HG02798 (cell line): ENCODE measurements at regions not wholly inside any gene's neighbourhood (a gene's known extent, or its start where the extent isn't known, plus 50 kb on each side); places are given as distances from the start of the nearest gene placed in this dataset.
"Not testable (repeated sequence)": the region's sequence is repeated elsewhere in the genome, so short reads cannot be mapped to it uniquely, and the experiment has no call there.

Experiments used
- ATAC-seq: cut with Tn5 transposase; IDR thresholded peaks from one replicate; pipeline ENCODE4 v1.9.1; 2021; ENCODE audit warnings: mild to moderate bottlenecking; ENCODE audit not compliant: unreplicated experiment, poor library complexity

DNA sequence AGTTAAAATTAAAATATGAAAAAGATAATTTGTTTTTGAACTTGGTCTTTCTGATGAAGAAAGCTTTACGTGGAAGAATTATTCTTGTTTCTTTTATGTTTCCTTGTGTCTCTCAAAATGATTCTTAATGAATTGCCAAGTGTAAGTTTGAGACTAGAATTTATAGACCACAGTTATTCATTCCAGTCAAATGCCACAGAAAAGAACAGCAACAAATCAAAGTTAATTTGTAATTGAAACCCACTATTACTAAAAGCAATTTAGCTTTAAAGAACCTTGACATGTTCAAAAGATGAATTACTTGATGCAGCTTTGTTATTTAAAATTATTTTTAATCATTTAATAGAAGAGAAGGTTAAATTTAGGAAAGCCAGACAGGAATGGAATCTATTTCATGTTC, 1277.7 kb upstream of the NUDT12 start:
- no peak for ATAC-seq

DNA sequence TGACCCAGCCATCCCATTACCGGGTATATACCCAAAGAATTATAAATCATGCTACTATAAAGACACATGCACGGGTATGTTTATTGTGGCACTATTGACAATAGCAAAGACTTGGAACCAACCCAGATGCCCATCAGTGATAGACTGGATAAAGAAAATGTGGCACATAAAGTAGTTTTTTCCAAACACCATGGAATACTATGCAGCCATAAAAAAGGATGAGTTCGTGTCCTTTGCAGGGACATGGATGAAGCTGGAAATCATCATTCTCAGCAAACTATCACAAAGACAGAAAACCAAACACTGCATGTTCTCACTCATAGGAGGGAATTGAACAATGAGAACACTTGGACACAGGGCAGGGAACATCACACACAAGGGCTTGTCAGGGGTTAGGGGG, 1268.9 kb upstream of the NUDT12 start:
- not testable (repeated sequence) for ATAC-seq

DNA sequence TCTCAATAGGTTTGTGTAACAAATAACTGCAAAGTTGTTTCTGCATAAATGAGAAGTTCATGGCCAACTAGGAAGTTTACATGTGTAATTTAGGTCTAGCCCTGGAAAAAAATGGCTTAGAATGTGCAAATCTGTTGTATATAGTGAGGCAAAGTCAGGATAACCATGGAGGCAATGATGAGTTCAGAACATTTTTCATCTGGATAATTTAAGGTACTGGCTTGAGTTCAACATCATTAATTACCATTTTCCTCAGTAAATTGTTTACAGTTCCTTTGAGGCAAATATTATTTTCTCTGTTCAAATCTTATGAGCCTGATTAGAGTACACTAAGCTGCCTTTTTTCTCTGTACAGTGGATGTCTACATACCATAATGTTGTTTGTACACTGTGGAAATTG, 1259.0 kb upstream of the NUDT12 start:
- no peak for ATAC-seq

- ATAC-seq = no peak
Observed at GRCh38 chr5:104817127-104817526, 1254.5 kb upstream of the NUDT12 start.

GRCh38 chr5:104815212-104815611, 1252.6 kb upstream of the NUDT12 start:
- ATAC-seq = no peak

- no peak for ATAC-seq
Observed at GRCh38 chr5:104800440-104801048, 1238.0 kb upstream of the NUDT12 start.

DNA sequence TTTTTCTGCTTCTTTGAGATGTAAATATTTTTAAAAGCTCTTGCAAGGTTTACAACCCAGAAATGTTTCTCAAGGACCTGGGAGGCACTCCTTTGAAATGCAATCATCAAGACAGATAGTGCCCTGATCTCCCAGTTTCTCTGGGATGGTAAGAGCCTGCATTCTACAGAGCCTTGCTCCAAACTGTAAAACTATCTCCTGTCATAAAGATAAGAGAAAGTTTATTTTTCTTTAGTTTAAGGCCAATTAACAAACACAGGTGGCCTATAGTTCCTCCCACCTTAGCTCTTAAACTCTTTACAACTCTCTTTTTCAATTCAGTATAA, 1231.1 kb upstream of the NUDT12 start:
- ATAC-seq = no peak

DNA sequence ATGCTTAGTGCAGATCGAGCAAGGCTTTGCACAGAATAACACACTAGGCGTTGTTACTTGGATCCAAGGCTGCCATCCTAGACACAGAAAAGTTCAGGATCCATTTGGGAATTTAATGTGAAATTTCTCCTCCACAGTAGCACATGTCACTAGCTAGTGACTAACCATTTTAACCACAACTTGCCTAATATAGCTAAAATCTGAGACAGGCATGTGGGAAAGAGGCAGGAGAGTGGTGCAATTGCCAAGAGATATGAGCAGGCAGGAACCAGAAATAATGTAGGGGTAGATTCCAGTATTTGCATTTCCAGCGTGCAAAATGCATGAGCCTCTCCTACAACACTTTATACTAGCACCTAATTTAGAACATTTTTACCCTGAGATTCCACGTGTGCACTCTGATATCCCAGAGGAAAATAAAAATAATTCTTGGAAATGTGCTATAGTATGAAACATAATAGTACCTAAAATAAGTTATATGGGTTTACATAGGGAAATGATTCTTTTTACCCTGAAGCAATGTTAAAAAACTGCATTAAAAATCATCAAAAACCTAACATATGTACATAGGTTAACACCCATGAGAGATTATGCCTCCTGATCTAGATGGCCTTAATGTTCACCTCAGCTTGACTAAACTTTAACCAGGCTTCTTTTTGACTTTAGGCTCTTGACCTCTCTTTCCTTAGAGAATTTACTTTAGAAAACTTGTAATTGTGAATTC, 1230.6 kb upstream of the NUDT12 start:
- ATAC-seq = no peak

GRCh38 chr5:104789366-104789765, 1226.8 kb upstream of the NUDT12 start:
- no peak for ATAC-seq

GRCh38 chr5:104785097-104785496, 1222.5 kb upstream of the NUDT12 start:
- no peak for ATAC-seq

DNA sequence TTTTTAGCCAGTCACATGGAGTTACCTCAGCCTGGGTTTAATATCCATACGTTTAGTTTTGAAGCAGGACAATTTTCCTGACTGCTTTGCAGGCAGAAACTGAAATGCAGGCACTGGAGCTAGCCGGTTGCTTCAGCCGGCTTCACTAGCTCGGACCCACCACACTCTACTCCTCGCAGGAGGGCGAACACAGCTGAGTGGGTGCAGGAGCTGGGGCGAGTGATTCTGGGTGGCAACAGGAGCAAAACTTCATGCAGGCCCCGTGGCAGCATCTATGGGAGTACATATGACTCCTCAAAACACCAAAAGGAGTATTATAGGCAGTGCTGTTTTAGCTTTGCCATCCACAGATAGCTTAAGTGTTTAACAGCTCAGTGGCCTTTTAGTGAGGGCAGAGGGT, 1211.8 kb upstream of the NUDT12 start:
- ATAC-seq = no peak

DNA sequence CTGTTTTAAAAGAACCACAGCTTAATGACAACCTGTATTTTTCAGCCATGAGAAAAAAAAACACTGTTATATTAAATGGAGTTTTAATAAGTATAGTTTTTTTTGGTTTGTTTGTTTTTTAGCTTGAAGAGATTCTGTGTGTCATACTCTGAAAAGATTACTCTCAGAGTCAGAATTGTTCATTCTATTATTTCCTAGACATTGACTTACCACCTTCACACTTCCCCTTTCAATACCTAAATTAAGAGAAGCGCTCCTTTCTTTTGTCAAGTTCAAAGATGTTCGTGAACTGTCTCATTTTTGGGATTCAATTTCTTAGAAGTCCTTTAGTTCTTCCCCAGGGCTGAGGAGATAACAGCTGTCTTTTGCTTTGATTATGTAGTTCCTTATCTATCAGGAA, 1201.6 kb upstream of the NUDT12 start:
- no peak for ATAC-seq

GRCh38 chr5:104763216-104763615, 1200.6 kb upstream of the NUDT12 start:
- no peak for ATAC-seq

DNA sequence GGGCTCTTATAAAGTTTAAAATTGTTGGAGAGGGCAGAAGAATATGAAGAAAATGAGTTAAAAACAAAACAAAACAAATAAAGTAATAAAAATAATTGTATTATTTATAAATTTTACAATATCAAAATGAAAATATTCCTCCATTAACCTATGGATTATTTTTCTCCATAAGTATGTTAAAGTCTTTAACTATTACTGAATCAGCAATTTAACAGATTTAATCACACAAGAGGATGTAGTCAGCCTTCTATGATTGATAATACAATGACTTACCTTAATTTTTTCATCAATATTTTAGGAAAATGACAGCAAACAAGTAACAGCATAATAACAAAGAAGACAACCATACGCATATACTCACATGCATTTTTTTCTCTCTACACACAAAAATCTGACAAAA, 1195.3 kb upstream of the NUDT12 start:
- no peak for ATAC-seq

DNA sequence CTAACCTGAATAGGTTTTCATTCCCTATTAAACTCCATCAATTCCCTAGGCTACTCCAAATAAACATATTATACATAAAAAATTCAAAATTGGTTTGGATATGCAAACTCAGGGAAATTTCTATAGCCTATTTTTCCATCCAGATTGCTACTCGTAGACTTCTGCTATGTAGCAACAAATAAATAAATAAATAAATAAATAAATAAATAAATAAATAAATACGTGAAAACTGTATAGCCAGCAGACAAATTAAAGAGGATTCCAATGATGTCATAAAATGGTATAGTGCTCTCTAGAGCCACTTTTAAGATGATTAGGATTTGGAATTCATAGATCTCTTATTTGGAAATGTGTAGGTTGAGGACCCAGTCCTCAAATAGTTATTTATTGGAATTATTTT, 1193.2 kb upstream of the NUDT12 start:
- ATAC-seq = no peak

- no peak for ATAC-seq
Observed at GRCh38 chr5:104754311-104754995, 1191.9 kb upstream of the NUDT12 start.

DNA sequence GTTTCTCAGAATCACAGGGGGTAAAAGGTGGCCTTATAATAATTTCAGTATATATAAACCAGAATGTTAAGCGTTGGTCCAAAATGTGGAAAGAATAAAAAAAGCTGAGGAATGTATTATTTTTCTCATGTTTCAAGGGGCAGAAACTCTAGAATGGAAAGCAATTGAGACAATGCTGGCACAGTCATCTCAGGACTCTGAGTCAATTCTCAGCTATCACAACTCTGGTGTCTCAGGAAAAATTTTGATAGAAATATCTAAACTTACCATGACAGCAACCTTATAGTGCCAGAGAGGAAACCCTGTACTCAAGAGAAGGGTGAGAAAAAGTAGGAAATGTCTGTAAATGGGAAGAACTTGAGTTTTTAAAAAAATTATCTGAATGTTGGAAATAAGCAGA, 1189.4 kb upstream of the NUDT12 start:
- no peak for ATAC-seq

- ATAC-seq = no peak
Observed at GRCh38 chr5:104739905-104740304, 1177.3 kb upstream of the NUDT12 start.

- ATAC-seq = no peak
Observed at GRCh38 chr5:104739503-104739902, 1176.9 kb upstream of the NUDT12 start.

- no peak for ATAC-seq
Observed at GRCh38 chr5:104736073-104736472, 1173.5 kb upstream of the NUDT12 start.

- ATAC-seq = no peak
Observed at GRCh38 chr5:104734046-104734445, 1171.5 kb upstream of the NUDT12 start.
